Esophagus muscularis mucosa (tissue), 3 donors: ENCODE measurements at regions not wholly inside any gene's neighbourhood (a gene's known extent, or its start where the extent isn't known, plus 50 kb on each side); places are given as distances from the start of the nearest gene placed in this dataset.

Experiments used
- CTCF ChIP-seq, 3 experiments: fragments of 200-600 bp in 2 of 3; fragments of 450-650 bp in 1 of 3; sonication (generic) in 2 of 3; IDR thresholded peaks; one replicate each; pipeline ENCODE4 v1.5.1; 2017 to 2019; ENCODE audit warnings: antibody characterized with exemption in 3 of 3, mild to moderate bottlenecking in 2 of 3, moderate library complexity in 1 of 3
- POLR2A ChIP-seq: fragments of 450-650 bp; IDR thresholded peaks from one replicate; pipeline ENCODE4 v1.6.1; 2017; ENCODE audit warnings: antibody characterized with exemption, moderate library complexity, mild to moderate bottlenecking, low read depth

- TF ChIP-seq CTCF (IDR thresholded peaks at IDR 0.05) = no peak
- no peak for TF ChIP-seq POLR2A
These were observed 698.3 kb downstream of the MAFB start for GRCh38 chr20:39990692-39991091.
